Progenitor cell of endocrine pancreas (in vitro differentiated cells): ENCODE measurements at regions not wholly inside any gene's neighbourhood (a gene's known extent, or its start where the extent isn't known, plus 50 kb on each side); places are given as distances from the start of the nearest gene placed in this dataset.
"Not testable (repeated sequence)": the region's sequence is repeated elsewhere in the genome, so short reads cannot be mapped to it uniquely, and the experiment has no call there.

Experiments
- DNase-seq: peaks from one replicate; pipeline ENCODE4 v3.0.0; 2021; ENCODE audit warnings: low spot score; ENCODE audit not compliant: unreplicated experiment
- H3K27ac Mint-ChIP-seq: 2 replicates; pipeline ENCODE4 v1.8.0; 2021; ENCODE audit warnings: mild to moderate bottlenecking, moderate library complexity, mixed read lengths
- H3K27me3 Mint-ChIP-seq: 2 replicates; pipeline ENCODE4 v1.8.0; 2021; ENCODE audit warnings: mixed read lengths
- H3K36me3 Mint-ChIP-seq: 2 replicates; pipeline ENCODE4 v1.8.0; 2022; ENCODE audit warnings: mixed read lengths; ENCODE audit not compliant: insufficient read depth
- H3K4me1 Mint-ChIP-seq: 2 replicates; pipeline ENCODE4 v1.8.0; 2021; ENCODE audit warnings: low read depth, mixed read lengths
- H3K4me3 Mint-ChIP-seq: 2 replicates; pipeline ENCODE4 v1.8.0; 2021; ENCODE audit warnings: low read depth, mild to moderate bottlenecking, moderate library complexity, mixed read lengths
- H3K9me3 Mint-ChIP-seq: 2 replicates; pipeline ENCODE4 v1.8.0; 2021; ENCODE audit warnings: low read depth, mixed read lengths
- CTCF ChIP-seq: fragments of 200-600 bp; sonication (generic); IDR thresholded peaks from one replicate; pipeline ENCODE4 v1.5.0; 2021; ENCODE audit warnings: antibody characterized with exemption, mild to moderate bottlenecking; ENCODE audit not compliant: unreplicated experiment

DNA sequence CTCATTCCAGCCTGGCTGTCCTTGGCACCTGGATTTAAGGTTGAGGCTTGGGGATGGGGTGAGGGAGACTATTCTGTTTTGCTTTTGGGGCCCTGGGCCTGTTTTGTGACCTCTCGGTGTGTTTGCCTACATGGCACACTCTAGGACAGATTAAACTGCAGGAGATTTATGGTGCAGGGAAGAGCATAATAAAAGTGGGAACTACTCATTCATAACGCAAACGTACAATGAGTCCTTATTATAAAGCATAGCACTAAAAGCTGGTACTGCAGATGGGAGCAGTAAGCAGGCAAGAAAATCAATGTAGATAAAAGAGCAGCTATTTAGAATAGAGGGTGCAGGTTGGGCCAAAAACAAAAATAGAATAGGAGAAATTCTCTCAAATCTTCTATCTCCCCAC lies 238.4 kb downstream of the ACTR3 start:
- peaks cover 3% of the 10 kb centered on the region for H3K9me3 Mint-ChIP-seq

DNA sequence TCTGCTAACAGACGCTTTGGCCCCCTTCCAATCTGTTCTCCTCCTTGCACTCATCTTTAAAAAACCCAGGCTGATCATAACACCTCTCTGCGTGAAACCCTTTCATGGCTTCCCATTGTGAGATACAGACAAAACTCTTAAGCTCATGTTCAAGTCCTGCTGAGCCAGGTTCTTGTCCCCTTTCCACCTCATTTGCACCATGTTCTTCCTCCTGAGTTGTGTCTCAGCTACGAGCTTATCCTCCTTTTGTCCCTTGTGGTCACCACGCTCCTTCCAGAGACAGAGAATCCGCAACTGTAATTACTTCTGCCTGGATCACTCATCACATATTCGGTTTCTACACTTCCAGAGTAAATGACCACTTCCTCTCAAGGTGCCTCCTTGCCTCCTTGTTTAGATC lies 238.8 kb downstream of the ACTR3 start:
- peaks cover 3% of the 10 kb centered on the region for H3K9me3 Mint-ChIP-seq
- H3K27ac Mint-ChIP-seq = no peak overlapping the region
- no peaks in the 10 kb centered on the region for H3K4me1 Mint-ChIP-seq
- no peaks in the 10 kb centered on the region for H3K36me3 Mint-ChIP-seq
- H3K4me3 Mint-ChIP-seq = no peak overlapping the region
- no peaks in the 10 kb centered on the region for H3K27me3 Mint-ChIP-seq
- no peak for TF ChIP-seq CTCF
- no peak for DNase-seq

More for the DNA sequence above, 238.4 kb downstream of the ACTR3 start:
- Mint-ChIP-seq H3K27ac (no peak overlapping the region), H3K4me1 (no peaks in the 10 kb centered on the region), H3K36me3 (no peaks in the 10 kb centered on the region), H3K4me3 (no peak overlapping the region), H3K27me3 (no peaks in the 10 kb centered on the region)
- TF ChIP-seq CTCF = no peak
- no peak for DNase-seq

DNA sequence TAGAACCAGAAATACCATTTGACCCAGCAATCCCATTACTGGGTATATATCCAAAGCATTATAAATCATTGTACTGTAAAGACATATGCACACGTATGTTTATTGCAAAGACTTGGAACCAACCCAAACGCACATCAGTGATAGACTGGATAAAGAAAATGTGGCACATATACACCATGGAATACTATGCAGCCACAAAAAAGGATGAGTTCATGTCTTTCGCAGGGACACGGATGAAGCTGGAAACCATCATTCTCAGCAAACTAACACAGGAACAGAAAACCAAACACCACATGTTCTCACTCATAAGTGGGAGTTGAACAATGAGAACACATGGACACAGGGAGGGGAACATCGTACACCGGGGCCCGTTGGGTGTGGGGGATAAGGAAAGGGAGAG lies 242.2 kb downstream of the ACTR3 start:
- H3K4me1 Mint-ChIP-seq, H3K36me3 Mint-ChIP-seq: not testable (repeated sequence)

GRCh38 chr2:114134146-114134545 lies 244.3 kb downstream of the ACTR3 start:
- H3K9me3 Mint-ChIP-seq = peaks cover 3% of the 10 kb centered on the region
- no peak for DNase-seq
- H3K27me3 Mint-ChIP-seq = no peaks in the 10 kb centered on the region
- H3K36me3 Mint-ChIP-seq = no peaks in the 10 kb centered on the region
- H3K4me1 Mint-ChIP-seq = no peaks in the 10 kb centered on the region
- H3K4me3 Mint-ChIP-seq = no peak overlapping the region
- TF ChIP-seq CTCF = no peak
- H3K27ac Mint-ChIP-seq = no peak overlapping the region

More for the DNA sequence above, 242.2 kb downstream of the ACTR3 start:
- H3K27ac Mint-ChIP-seq, H3K9me3 Mint-ChIP-seq, DNase-seq, H3K27me3 Mint-ChIP-seq, H3K4me3 Mint-ChIP-seq: not testable (repeated sequence)

- Mint-ChIP-seq H3K36me3 (no peaks in the 10 kb centered on the region), H3K27me3 (no peaks in the 10 kb centered on the region), H3K27ac (no peak overlapping the region), H3K9me3 (peaks cover 4% of the 10 kb centered on the region), H3K4me3 (no peak overlapping the region), H3K4me1 (peaks cover 2% of the 10 kb centered on the region)
- DNase-seq = no peak
- no peak for TF ChIP-seq CTCF
These were observed 249.7 kb downstream of the ACTR3 start for GRCh38 chr2:114139542-114139941.

- Mint-ChIP-seq H3K4me1 (peaks cover 8% of the 10 kb centered on the region), H3K27me3 (no peaks in the 10 kb centered on the region), H3K9me3 (no peaks in the 10 kb centered on the region), H3K4me3 (no peak overlapping the region), H3K36me3 (no peaks in the 10 kb centered on the region), H3K27ac (no peak overlapping the region)
- no peak for DNase-seq
- no peak for TF ChIP-seq CTCF
These were observed 266.6 kb downstream of the ACTR3 start for GRCh38 chr2:114156366-114157056.
